GM18907 (cell line): ENCODE measurements at regions not wholly inside any gene's neighbourhood (a gene's known extent, or its start where the extent isn't known, plus 50 kb on each side); places are given as distances from the start of the nearest gene placed in this dataset.
"Not testable (repeated sequence)": the region's sequence is repeated elsewhere in the genome, so short reads cannot be mapped to it uniquely, and the experiment has no call there.

Source experiments
- ATAC-seq: cut with Tn5 transposase; IDR thresholded peaks from one replicate; pipeline ENCODE4 v1.9.1; 2021; ENCODE audit warnings: mild to moderate bottlenecking, moderate library complexity; ENCODE audit not compliant: unreplicated experiment

GRCh38 chr6:67009818-67010217 lies 1302.8 kb upstream of the EYS start:
- ATAC-seq, result no peak

- no peak for ATAC-seq
Measured at GRCh38 chr6:67003844-67004243, 1296.8 kb upstream of the EYS start.

- ATAC-seq, result no peak
Measured at GRCh38 chr6:67000121-67000520, 1293.1 kb upstream of the EYS start.

GRCh38 chr6:66997579-66997978 lies 1290.6 kb upstream of the EYS start:
- ATAC-seq, result not testable (repeated sequence)

GRCh38 chr6:66995669-66996068 lies 1288.6 kb upstream of the EYS start:
- no peak for ATAC-seq

GRCh38 chr6:66993708-66994107 lies 1286.7 kb upstream of the EYS start:
- not testable (repeated sequence) for ATAC-seq

- ATAC-seq, result no peak
Measured at GRCh38 chr6:66993272-66993671, 1286.2 kb upstream of the EYS start.

GRCh38 chr6:66992660-66993059 lies 1285.6 kb upstream of the EYS start:
- ATAC-seq, result no peak

GRCh38 chr6:66986940-66987339 lies 1279.9 kb upstream of the EYS start:
- no peak for ATAC-seq

- ATAC-seq, result no peak
Measured at GRCh38 chr6:66985816-66986215, 1278.8 kb upstream of the EYS start.

GRCh38 chr6:66970373-66970772 lies 1263.3 kb upstream of the EYS start:
- no peak for ATAC-seq

- ATAC-seq, result no peak
Measured at GRCh38 chr6:66965227-66965626, 1258.2 kb upstream of the EYS start.

GRCh38 chr6:66964216-66964615 lies 1257.2 kb upstream of the EYS start:
- ATAC-seq, result no peak

- no peak for ATAC-seq
Measured at GRCh38 chr6:66962082-66962481, 1255.1 kb upstream of the EYS start.

- no peak for ATAC-seq
Measured at GRCh38 chr6:66961191-66961590, 1254.2 kb upstream of the EYS start.

GRCh38 chr6:66949191-66949661 lies 1242.2 kb upstream of the EYS start:
- ATAC-seq, result no peak

GRCh38 chr6:66948106-66948505 lies 1241.1 kb upstream of the EYS start:
- ATAC-seq, result no peak

GRCh38 chr6:66940003-66940402 lies 1233.0 kb upstream of the EYS start:
- no peak for ATAC-seq

- no peak for ATAC-seq
Measured at GRCh38 chr6:66937180-66937579, 1230.2 kb upstream of the EYS start.

- no peak for ATAC-seq
Measured at GRCh38 chr6:66935612-66936011, 1228.6 kb upstream of the EYS start.

GRCh38 chr6:66931787-66932186 lies 1224.8 kb upstream of the EYS start:
- ATAC-seq, result no peak

- no peak for ATAC-seq
Measured at GRCh38 chr6:66930559-66931290, 1223.7 kb upstream of the EYS start.

GRCh38 chr6:66926060-66926459 lies 1219.0 kb upstream of the EYS start:
- no peak for ATAC-seq
